BLaER1 (cell line): ENCODE measurements at regions not wholly inside any gene's neighbourhood (a gene's known extent, or its start where the extent isn't known, plus 50 kb on each side); places are given as distances from the start of the nearest gene placed in this dataset.

Source experiments
- H3K27ac ChIP-seq: shearing (Covaris generic); formaldehyde crosslinking; 2 replicates; pipeline ENCODE4 v1.8.1; 2022
- H3K27me3 ChIP-seq: shearing (Covaris generic); formaldehyde crosslinking; 2 replicates; pipeline ENCODE4 v1.8.1; 2022
- H3K36me3 ChIP-seq: shearing (Covaris generic); formaldehyde crosslinking; 2 replicates; pipeline ENCODE4 v1.8.1; 2022
- H3K4me1 ChIP-seq: shearing (Covaris generic); formaldehyde crosslinking; 2 replicates; pipeline ENCODE4 v1.8.1; 2022
- H3K4me2 ChIP-seq: shearing (Covaris generic); formaldehyde crosslinking; 2 replicates; pipeline ENCODE4 v1.8.1; 2022
- H3K4me3 ChIP-seq: shearing (Covaris generic); formaldehyde crosslinking; 2 replicates; pipeline ENCODE4 v1.8.1; 2022
- H3K9ac ChIP-seq: shearing (Covaris generic); formaldehyde crosslinking; 2 replicates; pipeline ENCODE4 v1.8.1; 2022
- H3K9me3 ChIP-seq: shearing (Covaris generic); formaldehyde crosslinking; 2 replicates; pipeline ENCODE4 v1.8.1; 2022
- H4K20me1 ChIP-seq: shearing (Covaris generic); formaldehyde crosslinking; 2 replicates; pipeline ENCODE4 v1.8.1; 2022
- Cebpa-rat ChIP-seq: shearing (Covaris generic); IDR thresholded peaks from 2 replicates; pipeline ENCODE4 v1.8.1; 2022

- Histone ChIP-seq H3K4me2 (no peak overlapping the region), H3K27ac (no peak overlapping the region), H3K36me3 (no peaks in the 10 kb centered on the region), H3K9ac (no peak overlapping the region), H3K4me3 (no peak overlapping the region), H3K27me3 (no peaks in the 10 kb centered on the region), H3K9me3 (no peaks in the 10 kb centered on the region), H3K4me1 (0 out of 2 replicates have a peak, but pooled peaks cover 5% of the 10 kb centered on the region), H4K20me1 (no peaks in the 10 kb centered on the region)
- no peak for TF ChIP-seq Cebpa-rat
These were observed 354.1 kb downstream of the TCERG1L start for GRCh38 chr10:130957423-130957822.

- H3K27me3 ChIP-seq, result no peaks in the 10 kb centered on the region
- H3K9me3 ChIP-seq, result no peaks in the 10 kb centered on the region
- H3K4me2 ChIP-seq, result no peak overlapping the region
- H3K4me1 ChIP-seq, result 0 out of 2 replicates have a peak, but pooled peaks cover 5% of the 10 kb centered on the region
- H3K9ac ChIP-seq, result no peak overlapping the region
- H3K4me3 ChIP-seq, result no peak overlapping the region
- no peaks in the 10 kb centered on the region for H3K36me3 ChIP-seq
- no peak overlapping the region for H3K27ac ChIP-seq
- TF ChIP-seq Cebpa-rat, result no peak
- H4K20me1 ChIP-seq, result no peaks in the 10 kb centered on the region
These were observed 353.5 kb downstream of the TCERG1L start for GRCh38 chr10:130958003-130958402.

- no peaks in the 10 kb centered on the region for H3K9me3 ChIP-seq
- TF ChIP-seq Cebpa-rat, result no peak
- no peak overlapping the region for H3K27ac ChIP-seq
- no peaks in the 10 kb centered on the region for H3K27me3 ChIP-seq
- no peak overlapping the region for H3K9ac ChIP-seq
- H3K4me3 ChIP-seq, result no peak overlapping the region
- no peaks in the 10 kb centered on the region for H3K36me3 ChIP-seq
- no peaks in the 10 kb centered on the region for H4K20me1 ChIP-seq
- 0 out of 2 replicates have a peak, but pooled peaks cover 5% of the 10 kb centered on the region for H3K4me1 ChIP-seq
- H3K4me2 ChIP-seq, result no peak overlapping the region
These were observed 352.4 kb downstream of the TCERG1L start for GRCh38 chr10:130958981-130959751.

DNA sequence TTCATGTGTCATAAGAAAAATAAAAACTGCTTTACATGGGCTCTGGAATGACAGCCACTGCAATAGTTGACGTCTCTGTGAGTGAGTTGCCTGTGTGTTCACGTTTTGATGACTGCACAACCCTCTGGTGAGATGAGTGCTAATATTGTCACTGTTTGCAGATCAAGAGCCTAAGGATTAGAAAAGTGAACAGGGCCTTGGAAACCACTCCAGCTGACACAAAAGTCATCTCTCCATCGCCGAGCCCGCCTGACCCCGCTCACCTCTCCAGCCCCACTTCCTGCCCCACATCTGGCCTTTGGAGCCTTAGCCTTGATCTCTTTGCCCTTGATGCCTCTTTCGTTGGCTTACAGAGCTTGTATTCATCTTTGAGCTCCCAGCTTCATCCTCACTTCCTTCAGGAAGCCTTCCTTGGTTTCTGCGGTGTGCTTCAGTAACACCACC is 351.7 kb downstream of the TCERG1L start:
- H3K4me2 ChIP-seq, result no peak overlapping the region
- no peak overlapping the region for H3K9ac ChIP-seq
- no peaks in the 10 kb centered on the region for H3K27me3 ChIP-seq
- H3K36me3 ChIP-seq, result no peaks in the 10 kb centered on the region
- 0 out of 2 replicates have a peak, but pooled peaks cover 5% of the 10 kb centered on the region for H3K4me1 ChIP-seq
- H3K4me3 ChIP-seq, result no peak overlapping the region
- no peak for TF ChIP-seq Cebpa-rat
- H3K9me3 ChIP-seq, result no peaks in the 10 kb centered on the region
- no peaks in the 10 kb centered on the region for H4K20me1 ChIP-seq
- no peak overlapping the region for H3K27ac ChIP-seq

DNA sequence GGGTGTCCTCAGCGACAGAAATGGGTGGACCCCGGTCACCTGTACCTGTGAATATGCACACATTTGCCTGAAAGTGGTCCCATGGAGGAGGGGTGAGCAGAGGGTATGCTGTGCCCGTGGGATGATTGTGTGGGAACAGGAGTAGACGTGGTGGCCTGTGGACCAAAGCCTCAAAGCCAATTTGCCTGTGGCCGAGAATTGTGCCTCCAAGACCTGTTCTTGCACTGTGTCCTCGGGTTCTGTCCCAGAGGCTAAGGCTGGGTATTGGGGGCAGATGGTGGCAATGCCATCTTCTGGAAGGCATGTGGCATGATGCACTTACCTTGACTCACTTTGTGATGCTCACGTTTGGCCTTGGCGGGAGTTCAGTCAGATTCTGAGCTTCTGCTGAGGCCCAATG is 351.0 kb downstream of the TCERG1L start:
- H3K4me1 ChIP-seq, result 0 out of 2 replicates have a peak, but pooled peaks cover 5% of the 10 kb centered on the region
- no peaks in the 10 kb centered on the region for H3K9me3 ChIP-seq
- no peaks in the 10 kb centered on the region for H3K36me3 ChIP-seq
- TF ChIP-seq Cebpa-rat, result no peak
- no peak overlapping the region for H3K9ac ChIP-seq
- H4K20me1 ChIP-seq, result no peaks in the 10 kb centered on the region
- H3K4me2 ChIP-seq, result no peak overlapping the region
- no peak overlapping the region for H3K27ac ChIP-seq
- H3K4me3 ChIP-seq, result no peak overlapping the region
- H3K27me3 ChIP-seq, result no peaks in the 10 kb centered on the region

- Histone ChIP-seq H4K20me1 (no peaks in the 10 kb centered on the region), H3K36me3 (no peaks in the 10 kb centered on the region), H3K27ac (no peak overlapping the region), H3K4me2 (no peak overlapping the region), H3K4me3 (no peak overlapping the region), H3K4me1 (0 out of 2 replicates have a peak, but pooled peaks cover 5% of the 10 kb centered on the region), H3K27me3 (no peaks in the 10 kb centered on the region), H3K9me3 (no peaks in the 10 kb centered on the region), H3K9ac (no peak overlapping the region)
- no peak for TF ChIP-seq Cebpa-rat
These were observed 349.8 kb downstream of the TCERG1L start for GRCh38 chr10:130961506-130962239.

GRCh38 chr10:130962240-130963051 is 349.1 kb downstream of the TCERG1L start:
- Histone ChIP-seq H3K4me2 (no peak overlapping the region), H3K27me3 (no peaks in the 10 kb centered on the region), H3K27ac (no peak overlapping the region), H4K20me1 (no peaks in the 10 kb centered on the region), H3K4me1 (0 out of 2 replicates have a peak, but pooled peaks cover 5% of the 10 kb centered on the region), H3K4me3 (no peak overlapping the region), H3K36me3 (no peaks in the 10 kb centered on the region), H3K9ac (no peak overlapping the region), H3K9me3 (no peaks in the 10 kb centered on the region)
- TF ChIP-seq Cebpa-rat, result no peak

DNA sequence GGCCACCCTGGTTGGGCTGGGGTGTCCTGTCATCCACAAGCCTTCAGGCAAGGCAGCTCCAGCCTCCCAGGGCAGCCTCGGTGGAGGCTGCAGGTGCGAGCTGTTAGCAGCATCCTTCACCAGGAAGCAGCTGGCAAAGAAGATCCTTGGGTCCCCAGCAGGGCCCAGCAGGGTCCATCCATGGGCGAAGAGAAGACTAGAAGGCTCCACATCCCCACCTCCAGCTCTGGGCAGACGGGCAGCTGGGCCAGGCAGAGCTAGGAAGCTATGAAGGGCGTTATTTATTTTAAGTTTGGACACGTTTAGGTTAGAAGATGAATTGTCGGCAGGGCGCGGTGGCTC is 348.5 kb downstream of the TCERG1L start:
- H3K27ac ChIP-seq, result no peak overlapping the region
- H4K20me1 ChIP-seq, result no peaks in the 10 kb centered on the region
- H3K4me3 ChIP-seq, result no peak overlapping the region
- H3K9ac ChIP-seq, result no peak overlapping the region
- H3K9me3 ChIP-seq, result no peaks in the 10 kb centered on the region
- H3K4me1 ChIP-seq, result peaks cover 10% of the 10 kb centered on the region; the same call in 1 of the 2 replicates
- no peaks in the 10 kb centered on the region for H3K27me3 ChIP-seq
- no peak overlapping the region for H3K4me2 ChIP-seq
- H3K36me3 ChIP-seq, result no peaks in the 10 kb centered on the region
- no peak for TF ChIP-seq Cebpa-rat

DNA sequence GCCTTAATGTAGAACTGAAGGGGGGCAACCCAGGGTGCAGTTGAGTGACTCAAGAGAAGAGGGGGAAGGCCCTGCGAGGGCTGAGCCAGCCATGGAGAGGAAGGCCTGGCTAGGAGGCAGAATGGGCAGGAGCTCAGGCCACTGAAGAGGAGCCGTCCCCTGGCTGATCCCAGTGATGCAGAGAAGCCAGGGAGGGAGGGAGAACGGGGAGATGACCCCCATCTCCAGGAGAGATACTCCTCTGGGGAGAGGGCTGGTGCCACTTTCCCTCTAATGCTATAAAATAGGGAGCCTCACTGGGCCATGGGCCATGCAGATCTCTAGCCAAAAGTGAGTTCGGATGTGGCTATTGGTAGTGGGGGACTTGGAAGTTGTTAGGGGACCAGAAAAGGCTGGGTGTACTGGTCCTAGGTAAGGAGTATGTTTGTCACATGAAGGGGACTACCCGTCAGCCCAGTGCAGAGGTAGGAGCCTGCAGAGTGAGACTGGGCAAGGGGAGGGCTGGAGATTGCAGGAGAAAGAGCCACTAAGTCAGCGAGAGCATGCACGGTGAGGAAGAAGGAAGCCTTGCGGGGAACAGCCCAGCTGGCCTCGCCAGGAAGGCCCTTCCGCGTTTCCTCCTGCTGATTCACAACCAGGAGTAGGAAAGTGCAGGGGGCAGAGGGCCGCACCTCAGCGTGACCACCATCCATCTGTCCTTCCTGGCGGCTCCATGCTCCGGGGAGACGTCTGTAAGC is 347.6 kb downstream of the TCERG1L start:
- H3K27ac ChIP-seq, result no peak overlapping the region

More for the DNA sequence above, 347.6 kb downstream of the TCERG1L start:
- no peak for TF ChIP-seq Cebpa-rat
- Histone ChIP-seq H3K27me3 (no peaks in the 10 kb centered on the region), H3K9ac (no peak overlapping the region), H3K36me3 (no peaks in the 10 kb centered on the region), H3K4me3 (no peak overlapping the region), H3K4me1 (peaks cover 16% of the 10 kb centered on the region; the same call in 1 of the 2 replicates), H3K9me3 (no peaks in the 10 kb centered on the region), H4K20me1 (no peaks in the 10 kb centered on the region), H3K4me2 (no peak overlapping the region)
